GDM1 (cell line): ENCODE measurements at regions not wholly inside any gene's neighbourhood (a gene's known extent, or its start where the extent isn't known, plus 50 kb on each side); places are given as distances from the start of the nearest gene placed in this dataset.

Experiments used
- DNase-seq: peaks from one replicate; lab custom pipeline; 2025; lab: John Stamatoyannopoulos, UW

GRCh38 chr1:81699234-81699633 is 101.5 kb upstream of the ADGRL2 start:
- DNase-seq, result no peak

GRCh38 chr1:81695741-81696140 is 105.0 kb upstream of the ADGRL2 start:
- DNase-seq, result no peak

- no peak for DNase-seq
These were observed 107.4 kb upstream of the ADGRL2 start for GRCh38 chr1:81693316-81693715.

- no peak for DNase-seq
These were observed 109.9 kb upstream of the ADGRL2 start for GRCh38 chr1:81690676-81691453.

DNA sequence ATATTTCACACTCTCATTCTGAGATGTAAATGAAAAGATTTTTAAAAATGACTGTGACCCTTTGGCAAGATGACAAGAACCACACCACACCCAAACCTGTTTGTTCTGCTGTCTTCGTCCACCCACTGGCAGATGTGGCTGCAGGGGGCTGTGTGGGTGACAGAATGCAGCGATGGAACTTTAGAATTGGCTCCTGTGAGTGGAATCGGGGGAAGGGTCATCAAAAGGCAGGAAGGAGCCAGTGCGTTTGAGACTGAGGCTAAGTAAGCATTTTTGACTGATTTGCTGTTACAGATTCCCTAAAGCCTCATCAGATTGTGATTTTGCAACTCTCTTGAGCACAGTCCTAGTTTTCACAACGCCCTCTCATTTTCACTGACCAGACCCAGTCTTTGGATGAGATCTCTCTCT is 111.2 kb upstream of the ADGRL2 start:
- no peak for DNase-seq

GRCh38 chr1:81682490-81682889 is 118.2 kb upstream of the ADGRL2 start:
- no peak for DNase-seq

- no peak for DNase-seq
These were observed 119.0 kb upstream of the ADGRL2 start for GRCh38 chr1:81681601-81682266.

- DNase-seq, result no peak
These were observed 119.6 kb upstream of the ADGRL2 start for GRCh38 chr1:81681114-81681513.

GRCh38 chr1:81679942-81680341 is 120.8 kb upstream of the ADGRL2 start:
- no peak for DNase-seq

DNA sequence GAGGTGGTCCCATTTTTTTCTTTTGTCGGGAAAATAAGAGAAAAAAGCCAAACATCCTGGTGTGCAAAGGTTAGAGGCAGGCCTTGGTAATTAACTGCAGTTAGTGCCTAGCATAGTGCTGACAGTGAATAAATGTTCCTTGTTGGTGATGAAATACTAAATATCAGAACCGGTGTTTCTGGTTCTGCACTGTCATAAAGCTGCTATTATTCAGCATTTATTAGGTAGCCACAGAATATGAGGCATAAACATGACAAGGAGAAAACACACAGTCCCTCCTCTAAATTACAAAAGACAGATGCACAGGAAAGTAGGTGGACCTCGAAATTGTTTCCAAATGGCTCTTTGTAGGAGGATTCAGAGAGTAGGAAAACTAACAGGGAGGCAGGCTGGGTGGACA is 122.0 kb upstream of the ADGRL2 start:
- no peak for DNase-seq

DNA sequence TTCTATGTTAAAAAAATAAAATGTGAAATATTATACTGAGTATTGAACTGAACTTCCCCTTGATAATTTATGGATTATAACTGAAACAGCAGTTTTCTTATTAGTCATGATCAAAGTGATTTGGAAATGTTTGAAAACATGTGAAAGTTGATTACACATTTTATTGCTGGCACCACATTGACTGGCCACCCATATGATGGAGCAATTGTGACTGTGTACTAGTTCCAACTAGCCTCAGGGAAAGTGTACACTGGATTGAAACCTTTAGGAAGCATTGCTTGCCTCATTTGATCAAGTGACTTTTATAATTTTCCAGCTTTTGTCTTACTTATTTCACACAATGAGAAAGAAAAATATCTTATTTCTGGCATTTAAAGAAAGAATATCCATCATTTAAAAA is 128.0 kb upstream of the ADGRL2 start:
- DNase-seq, result no peak

- no peak for DNase-seq
These were observed 129.7 kb upstream of the ADGRL2 start for GRCh38 chr1:81671038-81671437.

GRCh38 chr1:81670286-81670685 is 130.4 kb upstream of the ADGRL2 start:
- DNase-seq, result no peak

GRCh38 chr1:81666586-81666985 is 134.1 kb upstream of the ADGRL2 start:
- DNase-seq, result no peak

- no peak for DNase-seq
These were observed 136.4 kb upstream of the ADGRL2 start for GRCh38 chr1:81664341-81664740.

- DNase-seq, result no peak
These were observed 137.7 kb upstream of the ADGRL2 start for GRCh38 chr1:81662913-81663526.

DNA sequence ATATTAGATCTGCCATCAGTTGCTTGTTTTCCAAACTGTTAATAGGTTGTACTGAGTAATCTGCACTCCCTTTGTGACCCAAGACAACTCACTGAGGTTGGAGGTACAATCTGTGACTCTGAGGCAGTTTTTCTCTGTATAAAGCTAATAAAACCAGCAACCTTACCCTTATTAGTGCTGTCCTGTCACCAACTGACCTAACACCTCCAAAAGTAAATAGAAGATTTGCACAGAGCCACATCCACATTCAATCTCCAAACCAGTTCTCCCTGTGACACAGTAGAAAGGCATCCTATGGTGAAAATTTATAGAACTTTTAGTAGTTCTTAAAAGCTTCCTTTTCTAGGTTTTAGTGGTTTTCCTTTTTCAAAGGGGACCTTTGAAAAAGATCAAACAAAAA is 140.4 kb upstream of the ADGRL2 start:
- no peak for DNase-seq

DNA sequence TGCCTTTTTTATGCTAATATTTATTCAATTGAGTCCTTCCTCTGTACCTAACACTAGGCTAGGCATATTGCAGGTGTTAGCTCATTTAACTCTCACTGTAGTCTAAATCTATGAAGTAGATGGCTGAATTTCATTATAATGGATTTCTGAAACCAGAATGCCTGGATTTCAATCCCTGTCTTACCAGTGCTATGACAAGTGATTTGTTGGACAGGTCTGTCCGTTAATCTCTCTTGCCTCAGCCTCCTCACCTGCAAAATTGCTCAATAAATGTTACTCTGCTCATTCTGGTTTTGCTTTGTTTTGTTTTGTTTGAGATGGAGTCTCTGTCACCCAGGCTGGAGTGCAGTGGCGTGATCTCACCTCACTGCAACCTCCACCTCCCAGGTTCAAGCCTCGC is 146.1 kb upstream of the ADGRL2 start:
- no peak for DNase-seq

DNA sequence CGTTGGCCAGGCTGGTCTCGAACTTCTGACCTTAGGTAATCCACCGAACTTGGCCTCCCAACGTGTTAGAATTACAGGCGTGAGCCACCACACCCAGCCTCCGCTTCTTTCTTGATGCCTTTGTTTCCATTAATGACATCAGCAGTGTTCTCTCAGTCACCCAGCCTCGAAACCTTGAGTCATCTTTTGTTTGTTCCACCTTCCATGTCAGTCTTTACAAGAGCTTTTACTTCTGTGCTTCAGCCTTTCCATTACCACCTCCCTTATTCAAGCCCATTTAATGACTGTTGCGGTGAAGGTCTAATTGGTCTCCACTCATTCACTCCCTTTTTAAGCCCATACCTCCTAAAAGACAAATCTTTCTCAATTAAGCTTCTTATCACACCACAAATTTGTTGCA is 146.6 kb upstream of the ADGRL2 start:
- no peak for DNase-seq

DNA sequence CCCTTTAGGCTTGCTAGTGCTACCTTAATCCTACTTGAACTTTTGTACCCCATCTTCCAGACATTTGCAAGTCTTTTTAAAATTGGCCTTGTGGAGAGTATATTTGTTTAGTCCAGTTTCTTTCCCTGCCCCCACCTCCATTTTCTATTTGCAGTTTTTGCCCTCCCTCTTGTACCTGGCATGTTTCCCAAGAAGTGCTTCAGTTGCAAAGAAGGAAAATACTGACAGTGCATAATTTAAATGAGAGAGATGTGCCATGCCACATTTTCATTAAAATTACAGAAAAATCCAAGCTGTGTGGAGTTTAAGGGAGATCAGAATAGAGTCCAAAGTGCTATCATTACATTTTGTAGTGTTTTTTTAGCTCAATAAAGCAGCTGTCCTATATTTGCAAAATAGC is 150.0 kb upstream of the ADGRL2 start:
- DNase-seq, result no peak

DNA sequence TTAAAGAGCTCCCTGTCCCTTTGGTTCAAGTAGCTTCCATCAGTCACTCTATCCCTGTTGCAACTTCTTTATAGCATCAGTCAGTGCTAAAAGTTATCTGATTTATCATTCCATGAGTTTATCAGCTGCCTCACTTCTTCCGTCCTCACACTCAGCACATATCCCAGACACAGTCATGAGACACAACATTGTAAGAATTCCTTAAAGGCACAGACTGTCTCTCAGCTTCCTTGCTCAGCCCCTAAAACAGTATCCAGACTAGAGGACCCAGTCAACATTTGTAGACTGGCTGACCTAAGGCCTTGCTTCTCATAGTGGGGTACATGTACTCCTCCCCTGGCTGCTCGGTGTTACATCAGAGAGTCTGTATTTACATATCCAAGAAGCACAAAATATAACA is 164.9 kb upstream of the ADGRL2 start:
- no peak for DNase-seq

- no peak for DNase-seq
These were observed 166.4 kb upstream of the ADGRL2 start for GRCh38 chr1:81634294-81634693.

- no peak for DNase-seq
These were observed 181.6 kb upstream of the ADGRL2 start for GRCh38 chr1:81619156-81619555.
